ENCODE measurements at regions not wholly inside any gene's neighbourhood (a gene's known extent, or its start where the extent isn't known, plus 50 kb on each side); places are given as distances from the start of the nearest gene placed in this dataset.
A peak's percentile ranks its signal among the peaks of the same experiment; 100 is the strongest.

DNA sequence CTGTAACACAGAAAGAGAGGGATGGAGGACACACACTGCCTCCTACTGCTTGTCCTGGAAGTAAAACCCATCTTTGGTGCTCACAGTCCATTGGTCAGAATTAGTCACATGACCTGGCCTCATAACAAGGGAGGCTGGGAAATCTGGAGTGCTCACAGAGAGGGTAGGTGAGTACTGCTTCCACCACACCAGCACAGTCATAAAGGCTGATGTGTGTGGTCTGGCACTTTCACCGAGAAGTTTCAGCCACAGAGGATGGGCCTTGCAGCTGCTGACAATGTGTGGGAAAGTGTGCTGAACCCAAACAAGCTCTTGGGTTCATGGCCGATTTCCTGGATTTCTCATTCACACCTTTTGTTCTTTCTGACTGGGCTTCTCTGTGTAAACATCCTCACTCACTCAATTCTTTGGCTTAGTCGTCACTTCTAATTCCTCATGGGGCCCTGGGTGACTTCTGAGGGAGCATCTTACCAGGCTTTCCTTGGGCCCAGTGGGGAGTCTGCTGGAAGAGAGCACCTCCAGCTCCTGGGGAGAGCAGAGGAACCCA lies 100.7 kb downstream of the ASB7 start:
- no peaks in the 10 kb centered on the region for H3K36me3 ChIP-seq
- TF ChIP-seq, protein P1, sequence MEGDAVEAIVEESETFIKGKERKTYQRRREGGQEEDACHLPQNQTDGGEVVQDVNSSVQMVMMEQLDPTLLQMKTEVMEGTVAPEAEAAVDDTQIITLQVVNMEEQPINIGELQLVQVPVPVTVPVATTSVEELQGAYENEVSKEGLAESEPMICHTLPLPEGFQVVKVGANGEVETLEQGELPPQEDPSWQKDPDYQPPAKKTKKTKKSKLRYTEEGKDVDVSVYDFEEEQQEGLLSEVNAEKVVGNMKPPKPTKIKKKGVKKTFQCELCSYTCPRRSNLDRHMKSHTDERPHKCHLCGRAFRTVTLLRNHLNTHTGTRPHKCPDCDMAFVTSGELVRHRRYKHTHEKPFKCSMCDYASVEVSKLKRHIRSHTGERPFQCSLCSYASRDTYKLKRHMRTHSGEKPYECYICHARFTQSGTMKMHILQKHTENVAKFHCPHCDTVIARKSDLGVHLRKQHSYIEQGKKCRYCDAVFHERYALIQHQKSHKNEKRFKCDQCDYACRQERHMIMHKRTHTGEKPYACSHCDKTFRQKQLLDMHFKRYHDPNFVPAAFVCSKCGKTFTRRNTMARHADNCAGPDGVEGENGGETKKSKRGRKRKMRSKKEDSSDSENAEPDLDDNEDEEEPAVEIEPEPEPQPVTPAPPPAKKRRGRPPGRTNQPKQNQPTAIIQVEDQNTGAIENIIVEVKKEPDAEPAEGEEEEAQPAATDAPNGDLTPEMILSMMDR (IDR thresholded peaks at IDR 0.05) = no peak
- no peaks in the 10 kb centered on the region for H3K9me3 ChIP-seq
- intact Hi-C loops (cut with DNase I) = no loop called here
- peak in 1 of 2 donors; percentile 21 for DNase-seq (ENCODE audit: low spot score in 2 of 2)
- no peak overlapping the region for H3K4me3 ChIP-seq
- no peak overlapping the region for H3K27ac ChIP-seq
- H3K27me3 ChIP-seq = no peaks in the 10 kb centered on the region
- no peaks in the 10 kb centered on the region for H3K4me1 ChIP-seq

DNA sequence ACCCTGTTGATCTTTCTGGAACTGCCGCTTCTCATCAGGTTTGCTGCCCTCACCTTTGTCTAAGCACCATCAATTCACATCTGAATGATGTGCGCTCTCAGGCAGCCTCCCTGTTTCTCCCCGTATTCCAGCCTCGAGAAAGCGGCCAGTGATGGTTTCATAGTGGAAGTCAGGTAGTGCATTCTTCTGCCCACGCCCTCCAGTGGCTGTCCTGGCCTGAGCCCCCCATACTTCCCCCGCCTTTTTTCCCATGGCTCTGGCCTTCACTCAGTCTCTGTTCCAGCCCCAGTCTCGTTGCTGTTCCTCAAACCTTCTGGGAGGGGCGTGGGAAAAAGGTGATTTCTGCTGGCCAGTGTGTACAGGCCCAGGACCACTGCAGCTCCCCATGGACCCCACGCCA lies 101.3 kb downstream of the ASB7 start:
- Histone ChIP-seq H3K9me3 (no peaks in the 10 kb centered on the region), H3K36me3 (no peaks in the 10 kb centered on the region), H3K27me3 (no peaks in the 10 kb centered on the region), H3K27ac (no peak overlapping the region), H3K4me1 (no peaks in the 10 kb centered on the region), H3K4me3 (no peak overlapping the region)
- no peak for DNase-seq (ENCODE audit: low spot score in 2 of 2)
- TF ChIP-seq, protein P1 (IDR thresholded peaks at IDR 0.05) = no peak
- intact Hi-C loops (cut with DNase I) = no loop called here

GRCh38 chr15:100704281-100705055 lies 102.1 kb downstream of the ASB7 start:
- no peak overlapping the region for H3K4me3 ChIP-seq
- no peaks in the 10 kb centered on the region for H3K36me3 ChIP-seq
- H3K27ac ChIP-seq = no peak overlapping the region
- TF ChIP-seq, protein P1 (IDR thresholded peaks at IDR 0.05) = no peak
- H3K4me1 ChIP-seq = no peaks in the 10 kb centered on the region
- no peaks in the 10 kb centered on the region for H3K27me3 ChIP-seq
- H3K9me3 ChIP-seq = no peaks in the 10 kb centered on the region
- intact Hi-C loops (cut with DNase I) = no loop called here
- peak in 1 of 2 donors; percentile 5 for DNase-seq (ENCODE audit: low spot score in 2 of 2)

- no peaks in the 10 kb centered on the region for H3K9me3 ChIP-seq
- H3K4me1 ChIP-seq = no peaks in the 10 kb centered on the region
- no peak for DNase-seq (ENCODE audit: low spot score in 2 of 2)
- TF ChIP-seq, protein P1 (IDR thresholded peaks at IDR 0.05) = no peak
- H3K27ac ChIP-seq = no peak overlapping the region
- H3K36me3 ChIP-seq = no peaks in the 10 kb centered on the region
- no peaks in the 10 kb centered on the region for H3K27me3 ChIP-seq
- intact Hi-C loops (cut with DNase I) = no loop called here
- H3K4me3 ChIP-seq = no peak overlapping the region
Observed at GRCh38 chr15:100705065-100705464, 102.7 kb downstream of the ASB7 start.

DNA sequence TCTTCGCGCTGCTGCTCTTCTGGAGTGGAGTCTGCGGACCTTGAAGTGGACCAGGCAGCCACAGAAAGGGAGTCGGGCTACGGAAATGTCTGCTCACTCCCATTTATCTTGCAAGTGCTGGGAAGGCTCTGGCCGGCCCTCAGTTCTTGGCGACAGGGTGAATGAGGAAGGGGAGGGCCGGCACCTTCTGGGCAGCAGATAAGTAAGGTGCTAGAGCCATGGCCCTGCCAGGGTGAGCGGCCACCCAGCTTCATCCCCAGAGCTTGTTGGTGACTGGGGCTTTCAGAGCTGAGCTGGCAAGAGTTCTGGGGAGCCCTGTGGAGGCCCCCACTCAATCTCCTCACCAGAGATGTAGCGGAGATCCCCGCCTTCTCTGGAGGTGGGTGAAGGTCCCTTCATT lies 103.5 kb downstream of the ASB7 start:
- Histone ChIP-seq H3K9me3 (no peaks in the 10 kb centered on the region), H3K36me3 (no peaks in the 10 kb centered on the region), H3K4me1 (no peaks in the 10 kb centered on the region), H3K27me3 (no peaks in the 10 kb centered on the region), H3K4me3 (no peak overlapping the region), H3K27ac (no peak overlapping the region)
- intact Hi-C loops (cut with DNase I) = no loop called here
- TF ChIP-seq, protein P1 (IDR thresholded peaks at IDR 0.05) = no peak
- no peak for DNase-seq (ENCODE audit: low spot score in 2 of 2)
